Ishikawa (cell line): ENCODE measurements at regions not wholly inside any gene's neighbourhood (a gene's known extent, or its start where the extent isn't known, plus 50 kb on each side); places are given as distances from the start of the nearest gene placed in this dataset.

Source experiments
- CEBPB ChIP-seq: IDR thresholded peaks from 2 replicates; pipeline ENCODE4 v1.6.1; 2012
- CREB1 ChIP-seq: IDR thresholded peaks from 2 replicates; pipeline ENCODE4 v1.6.1; 2012; ENCODE audit warnings: low read depth
- EGR1 ChIP-seq: IDR thresholded peaks from 2 replicates; pipeline ENCODE4 v1.6.1; 2012
- EP300 ChIP-seq: IDR thresholded peaks from 2 replicates; pipeline ENCODE4 v1.6.1; 2012; ENCODE audit warnings: borderline replicate concordance
- FOXM1 ChIP-seq: IDR thresholded peaks from 2 replicates; pipeline ENCODE4 v1.6.1; 2012; ENCODE audit warnings: low read depth, borderline replicate concordance
- NFIC ChIP-seq: IDR thresholded peaks from 2 replicates; pipeline ENCODE4 v1.6.1; 2012
- RAD21 ChIP-seq: IDR thresholded peaks from 2 replicates; pipeline ENCODE4 v1.6.1; 2012; ENCODE audit warnings: low read depth
- REST ChIP-seq: IDR thresholded peaks from 2 replicates; pipeline ENCODE4 v1.6.1; 2012; ENCODE audit warnings: low read depth, mild to moderate bottlenecking
- TAF1 ChIP-seq: IDR thresholded peaks from 2 replicates; pipeline ENCODE4 v1.6.1; 2012; ENCODE audit warnings: low read depth, mild to moderate bottlenecking
- TCF12 ChIP-seq: IDR thresholded peaks from 2 replicates; pipeline ENCODE4 v1.6.1; 2012; ENCODE audit warnings: low read depth
- TEAD4 ChIP-seq: IDR thresholded peaks from 2 replicates; pipeline ENCODE4 v1.6.1; 2012
- YY1 ChIP-seq: IDR thresholded peaks from 2 replicates; pipeline ENCODE4 v1.6.1; 2012; ENCODE audit warnings: low read depth
- ZBTB7A ChIP-seq: IDR thresholded peaks from 2 replicates; pipeline ENCODE4 v1.6.1; 2012; ENCODE audit warnings: low read depth
- TF ChIP-seq, protein P1 (sequence below): IDR thresholded peaks from 2 replicates; pipeline ENCODE4 v1.6.1; 2012
- TF ChIP-seq, protein P2 (sequence below): IDR thresholded peaks from 2 replicates; pipeline ENCODE4 v1.6.1; 2012

- TF ChIP-seq FOXM1 (no peak), EP300 (no peak), RAD21 (no peak), TCF12 (no peak), NFIC (no peak), YY1 (no peak), REST (no peak), CEBPB (no peak), ZBTB7A (no peak), CREB1 (no peak), EGR1 (no peak), TEAD4 (no peak), TAF1 (no peak)
- TF ChIP-seq, protein P1, sequence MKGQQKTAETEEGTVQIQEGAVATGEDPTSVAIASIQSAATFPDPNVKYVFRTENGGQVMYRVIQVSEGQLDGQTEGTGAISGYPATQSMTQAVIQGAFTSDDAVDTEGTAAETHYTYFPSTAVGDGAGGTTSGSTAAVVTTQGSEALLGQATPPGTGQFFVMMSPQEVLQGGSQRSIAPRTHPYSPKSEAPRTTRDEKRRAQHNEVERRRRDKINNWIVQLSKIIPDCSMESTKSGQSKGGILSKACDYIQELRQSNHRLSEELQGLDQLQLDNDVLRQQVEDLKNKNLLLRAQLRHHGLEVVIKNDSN = no peak
- TF ChIP-seq, protein P2, sequence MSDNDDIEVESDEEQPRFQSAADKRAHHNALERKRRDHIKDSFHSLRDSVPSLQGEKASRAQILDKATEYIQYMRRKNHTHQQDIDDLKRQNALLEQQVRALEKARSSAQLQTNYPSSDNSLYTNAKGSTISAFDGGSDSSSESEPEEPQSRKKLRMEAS = no peak
Observed at GRCh38 chr13:56902276-56902675, 238.4 kb upstream of the PRR20A start.

- TF ChIP-seq EP300 (no peak), NFIC (no peak), TCF12 (no peak), RAD21 (no peak), TEAD4 (no peak), REST (no peak), FOXM1 (no peak), TAF1 (no peak), CEBPB (no peak), EGR1 (no peak), CREB1 (no peak)
- TF ChIP-seq, protein P1 = no peak
- TF ChIP-seq, protein P2 = no peak
Observed at GRCh38 chr13:56903710-56904282, 236.9 kb upstream of the PRR20A start.

GRCh38 chr13:56906909-56907308 is 233.8 kb upstream of the PRR20A start:
- TF ChIP-seq TAF1 = no peak
- TF ChIP-seq EP300 = no peak
- no peak for TF ChIP-seq CEBPB
- TF ChIP-seq, protein P2 = no peak
- TF ChIP-seq, protein P1 = no peak
- TF ChIP-seq NFIC = no peak
- TF ChIP-seq EGR1 = no peak
- TF ChIP-seq CREB1 = no peak
- no peak for TF ChIP-seq FOXM1
- TF ChIP-seq REST = no peak
- no peak for TF ChIP-seq TCF12
- TF ChIP-seq RAD21 = no peak

GRCh38 chr13:56907766-56908165 is 233.0 kb upstream of the PRR20A start:
- TF ChIP-seq, protein P1 = no peak
- TF ChIP-seq FOXM1 (no peak), RAD21 (no peak), NFIC (no peak), EP300 (no peak), CREB1 (no peak), ZBTB7A (no peak), TCF12 (no peak), REST (no peak), TEAD4 (no peak), CEBPB (no peak), YY1 (no peak), TAF1 (no peak), EGR1 (no peak)
- TF ChIP-seq, protein P2 = no peak
